Spinal cord (tissue), 9 donors: ENCODE measurements at regions not wholly inside any gene's neighbourhood (a gene's known extent, or its start where the extent isn't known, plus 50 kb on each side); places are given as distances from the start of the nearest gene placed in this dataset.

Source experiments
- DNase-seq, 6 donors: peaks; one replicate each; pipeline versions ENCODE4 v3.0.0 to v3.0.0-alpha.2; 2013 to 2015; ENCODE audit warnings: low spot score in 6 of 6, low read depth in 4 of 6
- H3K27ac ChIP-seq: one replicate; pipeline ENCODE4 v1.5.1; 2013; ENCODE audit warnings: low read depth, low read length, control low read depth
- H3K27me3 ChIP-seq: one replicate; pipeline ENCODE4 v1.6.1; 2013; ENCODE audit warnings: low read length; ENCODE audit not compliant: control insufficient read depth, insufficient read depth
- H3K36me3 ChIP-seq: one replicate; pipeline ENCODE4 v1.6.1; 2013; ENCODE audit warnings: low read length; ENCODE audit not compliant: control insufficient read depth, insufficient read depth
- H3K4me1 ChIP-seq: one replicate; pipeline ENCODE4 v1.6.1; 2013; ENCODE audit warnings: low read length; ENCODE audit not compliant: control insufficient read depth, insufficient read depth
- H3K4me3 ChIP-seq: one replicate; pipeline ENCODE4 v1.5.1; 2013; ENCODE audit warnings: low read depth, low read length, control low read depth
- H3K9me3 ChIP-seq: one replicate; pipeline ENCODE4 v1.6.1; 2013; ENCODE audit warnings: low read length; ENCODE audit not compliant: control insufficient read depth, insufficient read depth
- WGBS: methylation state at CpG from one replicate; pipeline ENCODE4 v1.1.5; 2013; ENCODE audit warnings: missing lambda C conversion rate; ENCODE audit not compliant: insufficient coverage; 5-methylcytosine and 5-hydroxymethylcytosine counted together
- donor health status: healthy.

DNA sequence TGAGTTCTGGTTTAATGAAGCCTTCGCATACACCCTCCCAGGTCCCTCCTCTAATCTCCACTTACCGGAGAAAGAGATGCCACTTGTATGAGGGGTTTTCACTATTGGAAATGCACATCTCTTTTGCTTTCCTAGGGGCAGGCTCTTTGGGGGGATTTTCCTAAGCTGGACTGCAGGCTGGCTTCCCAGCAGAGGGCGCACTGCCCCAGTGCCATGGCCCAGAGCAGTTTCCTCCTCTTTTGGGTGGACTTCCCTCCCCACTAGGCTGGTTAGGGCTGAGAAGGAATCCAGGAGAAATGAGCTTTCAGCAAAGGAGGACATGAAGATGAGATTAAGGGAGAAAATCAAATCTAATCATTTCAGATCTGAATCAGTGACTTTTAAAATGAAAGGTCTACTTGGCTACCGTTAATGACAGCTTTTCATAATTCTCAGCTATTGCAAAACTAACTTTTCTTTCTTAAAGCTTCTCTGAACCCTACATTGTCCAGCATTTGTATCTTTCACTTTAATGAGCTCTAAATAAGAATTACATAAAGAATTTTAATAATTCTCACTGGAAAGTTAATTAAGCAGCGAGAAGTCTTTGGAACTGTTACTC lies 784.1 kb upstream of the FANCL start:
- peak in 3 of 6 donors; percentile 17 to 61 (median 45) for DNase-seq
- no peaks in the 10 kb centered on the region for H3K27me3 ChIP-seq
- H3K36me3 ChIP-seq, result no peaks in the 10 kb centered on the region
- WGBS, result no CpG with 5 or more reads among the region's 5 CpGs
- no peak overlapping the region for H3K27ac ChIP-seq
- H3K9me3 ChIP-seq, result no peaks in the 10 kb centered on the region
- no peaks in the 10 kb centered on the region for H3K4me1 ChIP-seq
- no peak overlapping the region for H3K4me3 ChIP-seq

DNA sequence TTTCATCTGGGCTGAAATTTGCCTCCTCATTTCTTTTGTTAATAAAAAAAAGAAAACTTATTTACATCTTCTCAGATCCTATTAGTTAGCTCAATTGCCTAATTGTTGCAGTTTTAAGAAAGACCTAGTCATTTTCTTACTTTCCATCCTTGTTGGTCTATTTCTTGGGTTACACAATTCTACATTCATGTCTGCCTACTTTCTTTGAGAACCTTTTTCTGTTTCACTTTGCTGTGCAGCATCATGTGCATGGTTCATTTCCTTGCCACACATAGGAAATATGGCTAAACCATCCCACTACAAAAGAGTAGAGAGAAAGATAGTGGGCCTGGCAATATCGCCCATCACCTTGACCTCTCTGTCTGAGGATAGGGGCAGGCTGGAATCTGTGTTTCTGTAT lies 780.7 kb upstream of the FANCL start:
- H3K36me3 ChIP-seq, result no peaks in the 10 kb centered on the region
- no peak overlapping the region for H3K4me3 ChIP-seq
- no CpG with 5 or more reads among the region's 1 CpG for whole genome bisulfite sequencing
- no peaks in the 10 kb centered on the region for H3K4me1 ChIP-seq
- no peak for DNase-seq
- H3K27ac ChIP-seq, result no peak overlapping the region
- H3K9me3 ChIP-seq, result no peaks in the 10 kb centered on the region
- no peaks in the 10 kb centered on the region for H3K27me3 ChIP-seq

- DNase-seq, result no peak
- H3K4me3 ChIP-seq, result no peak overlapping the region
- peaks cover 2% of the 10 kb centered on the region for H3K9me3 ChIP-seq
- no peaks in the 10 kb centered on the region for H3K4me1 ChIP-seq
- no peaks in the 10 kb centered on the region for H3K27me3 ChIP-seq
- H3K27ac ChIP-seq, result no peak overlapping the region
- WGBS, result 58% methylated on average over 3 of the region's 7 CpGs
- no peaks in the 10 kb centered on the region for H3K36me3 ChIP-seq
Observed at GRCh38 chr2:59019566-59020159, 778.5 kb upstream of the FANCL start.

GRCh38 chr2:59018737-59019136 lies 777.6 kb upstream of the FANCL start:
- no peak overlapping the region for H3K27ac ChIP-seq
- no peaks in the 10 kb centered on the region for H3K27me3 ChIP-seq
- H3K36me3 ChIP-seq, result no peaks in the 10 kb centered on the region
- H3K4me3 ChIP-seq, result no peak overlapping the region
- no peaks in the 10 kb centered on the region for H3K4me1 ChIP-seq
- no CpG with 5 or more reads among the region's 3 CpGs for WGBS
- peak in 1 of 6 donors; percentile 42 for DNase-seq
- H3K9me3 ChIP-seq, result peaks cover 2% of the 10 kb centered on the region

DNA sequence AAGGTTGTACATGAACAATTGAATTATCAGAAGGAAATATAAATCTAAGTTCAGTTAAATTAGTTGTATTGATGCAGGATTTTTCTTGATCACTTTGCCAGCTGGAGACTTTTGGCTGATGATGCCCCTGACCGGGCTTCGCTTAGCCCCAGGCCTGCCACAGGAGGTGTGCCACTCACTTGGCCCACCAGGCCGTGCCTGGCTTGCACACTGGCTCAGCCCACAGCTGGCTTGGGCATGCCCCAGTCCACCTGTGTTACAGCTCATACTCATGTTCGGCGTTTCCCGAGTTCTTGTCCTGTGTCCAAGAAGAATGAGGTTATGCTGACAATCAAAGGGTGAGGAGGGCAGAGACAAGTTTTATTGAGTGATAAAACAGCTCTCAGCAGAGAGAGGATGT lies 773.9 kb upstream of the FANCL start:
- Histone ChIP-seq H3K4me1 (no peaks in the 10 kb centered on the region), H3K36me3 (no peaks in the 10 kb centered on the region), H3K27me3 (no peaks in the 10 kb centered on the region), H3K9me3 (peaks cover 2% of the 10 kb centered on the region), H3K4me3 (no peak overlapping the region), H3K27ac (no peak overlapping the region)
- 98% methylated on average over 6 of the region's 6 CpGs for WGBS
- no peak for DNase-seq

- H3K36me3 ChIP-seq, result no peaks in the 10 kb centered on the region
- H3K27ac ChIP-seq, result no peak overlapping the region
- DNase-seq, result peak in 1 of 6 donors; percentile 85
- H3K4me3 ChIP-seq, result no peak overlapping the region
- H3K4me1 ChIP-seq, result no peaks in the 10 kb centered on the region
- peaks cover 2% of the 10 kb centered on the region for H3K9me3 ChIP-seq
- WGBS, result 100% methylated on average over 1 of the region's 1 CpG
- H3K27me3 ChIP-seq, result no peaks in the 10 kb centered on the region
Observed at GRCh38 chr2:59012971-59013370, 771.8 kb upstream of the FANCL start.

- no peaks in the 10 kb centered on the region for H3K4me1 ChIP-seq
- DNase-seq, result no peak
- WGBS, result no CpG with 5 or more reads among the region's 5 CpGs
- no peak overlapping the region for H3K4me3 ChIP-seq
- H3K27ac ChIP-seq, result no peak overlapping the region
- no peaks in the 10 kb centered on the region for H3K36me3 ChIP-seq
- H3K9me3 ChIP-seq, result peaks cover 2% of the 10 kb centered on the region
- no peaks in the 10 kb centered on the region for H3K27me3 ChIP-seq
Observed at GRCh38 chr2:59012234-59012633, 771.1 kb upstream of the FANCL start.

DNA sequence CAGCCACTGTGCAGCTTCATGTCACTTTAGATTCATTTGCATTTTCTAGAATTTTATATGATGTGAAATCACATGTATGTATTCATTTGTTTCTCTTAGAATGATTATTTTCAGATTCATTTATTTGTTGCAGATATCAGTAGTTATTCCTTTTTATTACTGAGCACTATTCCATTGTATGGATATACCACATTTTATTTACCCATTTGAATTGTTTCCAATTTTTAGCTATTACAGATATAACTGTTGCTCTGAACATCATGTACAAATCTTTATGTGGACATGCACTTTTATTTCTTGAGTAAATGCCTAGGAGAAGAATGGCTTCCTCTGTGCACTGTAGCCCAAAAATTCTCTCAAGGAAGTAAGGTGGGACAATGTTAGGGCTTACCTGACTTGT lies 767.8 kb upstream of the FANCL start:
- H3K27ac ChIP-seq, result no peak overlapping the region
- no peaks in the 10 kb centered on the region for H3K36me3 ChIP-seq
- no peaks in the 10 kb centered on the region for H3K27me3 ChIP-seq
- no peak overlapping the region for H3K4me3 ChIP-seq
- H3K4me1 ChIP-seq, result no peaks in the 10 kb centered on the region
- no peaks in the 10 kb centered on the region for H3K9me3 ChIP-seq
- no peak for DNase-seq

DNA sequence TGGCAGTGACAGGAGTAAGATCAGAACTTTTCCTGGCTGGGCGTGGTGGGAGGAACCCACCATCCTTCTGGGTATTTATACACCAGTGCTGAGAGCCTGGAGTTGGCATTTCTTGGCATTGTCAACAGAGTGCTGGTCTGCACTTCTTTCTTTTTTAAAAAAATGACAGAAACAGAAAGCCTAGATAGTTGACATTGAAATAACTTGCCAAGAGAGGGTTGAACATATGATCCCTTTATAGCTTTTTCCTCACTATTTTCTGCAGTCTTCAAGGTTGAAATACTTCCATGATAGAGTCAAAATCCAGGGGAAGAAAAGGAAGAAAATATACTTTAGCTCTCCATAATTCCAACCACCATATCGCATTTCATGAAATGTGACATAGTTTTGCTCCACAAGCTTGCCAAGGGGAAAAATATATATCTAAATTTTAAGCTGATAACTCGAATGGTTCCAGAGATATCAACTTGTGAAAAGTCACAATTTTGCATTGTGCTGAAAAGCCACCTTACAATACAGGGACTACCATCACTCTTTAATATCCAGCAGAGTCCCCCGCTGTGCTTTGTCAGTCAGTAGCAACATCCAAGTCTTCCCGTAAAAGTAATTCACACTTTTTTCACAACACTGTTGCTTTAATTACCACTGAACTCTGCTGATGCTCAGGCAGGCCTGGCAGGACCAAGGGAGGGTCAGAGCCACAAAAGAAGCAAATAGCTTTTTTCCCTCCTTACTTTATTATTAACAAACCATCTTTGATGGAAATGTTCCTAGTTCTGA lies 764.9 kb upstream of the FANCL start:
- peak in 1 of 6 donors; percentile 57 for DNase-seq
- 67% methylated on average over 4 of the region's 5 CpGs for WGBS
- H3K36me3 ChIP-seq, result no peaks in the 10 kb centered on the region

DNA sequence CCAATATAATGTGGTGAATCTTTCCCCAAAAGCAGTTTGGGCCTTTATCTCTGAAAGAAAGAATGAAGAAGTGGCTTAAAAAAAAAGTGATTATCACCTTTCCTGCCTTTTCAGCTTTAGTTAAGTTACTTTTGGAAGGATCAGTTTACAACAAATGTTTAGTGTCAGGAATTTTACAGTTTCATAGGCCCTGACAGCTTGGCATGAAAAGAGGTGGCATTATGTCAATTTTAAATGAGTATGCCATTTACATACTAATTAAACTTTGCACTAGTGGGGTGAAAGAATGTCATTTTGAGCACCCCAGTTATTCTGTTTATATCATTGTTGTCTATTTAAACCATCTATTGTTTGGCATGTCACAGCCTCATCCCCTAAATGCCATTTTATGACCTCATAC lies 763.5 kb upstream of the FANCL start:
- Histone ChIP-seq H3K36me3 (no peaks in the 10 kb centered on the region), H3K27me3 (no peaks in the 10 kb centered on the region), H3K4me3 (no peak overlapping the region), H3K4me1 (no peaks in the 10 kb centered on the region), H3K27ac (no peak overlapping the region), H3K9me3 (no peaks in the 10 kb centered on the region)
- DNase-seq, result peak in 1 of 6 donors; percentile 76

More for the DNA sequence above, 764.9 kb upstream of the FANCL start:
- H3K27ac ChIP-seq, result no peak overlapping the region
- no peaks in the 10 kb centered on the region for H3K4me1 ChIP-seq
- H3K4me3 ChIP-seq, result no peak overlapping the region
- no peaks in the 10 kb centered on the region for H3K9me3 ChIP-seq
- H3K27me3 ChIP-seq, result no peaks in the 10 kb centered on the region
